HEK293 (cell line): ENCODE measurements at regions not wholly inside any gene's neighbourhood (a gene's known extent, or its start where the extent isn't known, plus 50 kb on each side); places are given as distances from the start of the nearest gene placed in this dataset.

Experiments
- CTCF ChIA-PET: fragments of 350-600 bp; formaldehyde crosslinking; extraction: SDS; loops from one replicate; lab custom pipeline; 2021; ENCODE audit warnings: antibody characterized with exemption; lab: Yijun Ruan, JAX
- POLR2A ChIA-PET: fragments of 300-600 bp; formaldehyde crosslinking; extraction: SDS; loops from one replicate; lab custom pipeline; 2020; ENCODE audit warnings: antibody characterized with exemption, inconsistent platforms; lab: Yijun Ruan, JAX
- H3K27ac ChIP-seq: fragments of 200-500 bp; sonication (Bioruptor generic); 2 replicates; pipeline ENCODE4 v1.5.1; 2014; ENCODE audit warnings: low read depth, low read length, control low read depth, inconsistent platforms; ENCODE audit errors: extremely low read depth
- H3K36me3 ChIP-seq, 2 experiments: fragments of 200-500 bp in 1 of 2; sonication (Bioruptor generic) in 1 of 2; 1 replicate in 1 of 2; 2 replicates in 1 of 2; pipeline ENCODE4 v1.5.1; 2014 to 2017; ENCODE audit warnings: inconsistent platforms in 2 of 2, low read length in 2 of 2; ENCODE audit not compliant: control insufficient read depth in 2 of 2, insufficient read depth in 1 of 2
- H3K4me1 ChIP-seq: fragments of 200-500 bp; sonication (Bioruptor generic); 2 replicates; pipeline ENCODE4 v1.5.1; 2014; ENCODE audit warnings: mild to moderate bottlenecking, low read length, inconsistent platforms; ENCODE audit not compliant: control insufficient read depth, insufficient read depth
- H3K4me3 ChIP-seq: 2 replicates; pipeline ENCODE4 v1.5.1; 2011; ENCODE audit warnings: low read depth, mild to moderate bottlenecking, control low read depth, low read length, moderate library complexity
- H3K9me3 ChIP-seq: fragments of 200-500 bp; sonication (Bioruptor generic); 2 replicates; pipeline ENCODE4 v1.5.1; 2014; ENCODE audit warnings: low read depth, low read length, inconsistent platforms; ENCODE audit not compliant: control insufficient read depth, insufficient read depth
- BCL11B ChIP-seq: fragments of 450-650 bp; formaldehyde crosslinking; IDR thresholded peaks from 2 replicates; pipeline ENCODE4 v1.5.1; 2016; ENCODE audit warnings: low read depth, missing biosample characterization, missing genetic modification characterization
- EGR2 ChIP-seq: fragments of 450-650 bp; formaldehyde crosslinking; IDR thresholded peaks from 2 replicates; pipeline ENCODE4 v1.5.1; 2016; ENCODE audit warnings: low read depth, missing biosample characterization, missing genetic modification characterization
- ELK4 ChIP-seq: IDR thresholded peaks from 2 replicates; pipeline ENCODE4 v1.6.1; 2011; ENCODE audit warnings: mild to moderate bottlenecking, low read depth, low read length, borderline replicate concordance
- GFI1B ChIP-seq: fragments of 450-650 bp; formaldehyde crosslinking; IDR thresholded peaks from 2 replicates; pipeline ENCODE4 v1.5.1; 2016; ENCODE audit warnings: missing biosample characterization, missing genetic modification characterization
- HOXD13 ChIP-seq: sonication (generic); formaldehyde crosslinking; IDR thresholded peaks from 2 replicates; pipeline ENCODE4 v1.8.0; 2022; ENCODE audit warnings: missing genetic modification reagents, borderline replicate concordance
- KLF16 ChIP-seq: fragments of 450-650 bp; formaldehyde crosslinking; IDR thresholded peaks from 2 replicates; pipeline ENCODE4 v1.5.1; 2017; ENCODE audit warnings: missing biosample characterization, missing genetic modification characterization
- MYNN ChIP-seq: fragments of 450-650 bp; formaldehyde crosslinking; IDR thresholded peaks from 2 replicates; pipeline ENCODE4 v1.5.1; 2016; ENCODE audit warnings: missing biosample characterization, missing genetic modification characterization, borderline replicate concordance
- RBAK ChIP-seq: fragments of 450-650 bp; formaldehyde crosslinking; IDR thresholded peaks from 2 replicates; pipeline ENCODE4 v1.5.1; 2016; ENCODE audit warnings: missing biosample characterization, missing genetic modification characterization
- SP7 ChIP-seq: fragments of 450-650 bp; formaldehyde crosslinking; IDR thresholded peaks from 2 replicates; pipeline ENCODE4 v1.5.1; 2016; ENCODE audit warnings: missing biosample characterization, missing genetic modification characterization
- ZBTB1 ChIP-seq: fragments of 450-650 bp; formaldehyde crosslinking; IDR thresholded peaks from 2 replicates; pipeline ENCODE4 v1.5.1; 2016; ENCODE audit warnings: missing biosample characterization, missing genetic modification characterization
- ZNF169 ChIP-seq: fragments of 450-650 bp; formaldehyde crosslinking; IDR thresholded peaks from 2 replicates; pipeline ENCODE4 v1.5.1; 2016; ENCODE audit warnings: missing biosample characterization, missing genetic modification characterization
- ZNF184 ChIP-seq: fragments of 450-650 bp; IDR thresholded peaks from 2 replicates; pipeline ENCODE4 v1.5.1; 2018; ENCODE audit warnings: missing biosample characterization, mild to moderate bottlenecking, missing genetic modification characterization
- ZNF202 ChIP-seq: fragments of 450-650 bp; formaldehyde crosslinking; IDR thresholded peaks from 2 replicates; pipeline ENCODE4 v1.5.1; 2016; ENCODE audit warnings: missing biosample characterization, missing genetic modification characterization, borderline replicate concordance
- ZNF311 ChIP-seq: fragments of 450-650 bp; formaldehyde crosslinking; IDR thresholded peaks from 2 replicates; pipeline ENCODE4 v1.5.1; 2017; ENCODE audit warnings: missing biosample characterization, missing genetic modification characterization, borderline replicate concordance
- ZNF423 ChIP-seq: fragments of 450-650 bp; formaldehyde crosslinking; IDR thresholded peaks from 2 replicates; pipeline ENCODE4 v1.5.1; 2016; ENCODE audit warnings: missing biosample characterization, missing genetic modification characterization
- ZNF501 ChIP-seq: fragments of 450-650 bp; formaldehyde crosslinking; IDR thresholded peaks from 2 replicates; pipeline ENCODE4 v1.5.1; 2016; ENCODE audit warnings: missing biosample characterization, missing genetic modification characterization
- ZNF514 ChIP-seq: fragments of 450-650 bp; formaldehyde crosslinking; IDR thresholded peaks from 2 replicates; pipeline ENCODE4 v1.5.1; 2016; ENCODE audit warnings: missing biosample characterization, missing genetic modification characterization
- ZNF529 ChIP-seq: fragments of 450-650 bp; formaldehyde crosslinking; IDR thresholded peaks from 2 replicates; pipeline ENCODE4 v1.5.1; 2017; ENCODE audit warnings: missing genetic modification characterization, missing biosample characterization; ENCODE audit not compliant: insufficient replicate concordance
- ZNF548 ChIP-seq: fragments of 450-650 bp; formaldehyde crosslinking; IDR thresholded peaks from 2 replicates; pipeline ENCODE4 v1.5.1; 2016; ENCODE audit warnings: missing biosample characterization, missing genetic modification characterization
- ZNF629 ChIP-seq: fragments of 450-650 bp; formaldehyde crosslinking; IDR thresholded peaks from 2 replicates; pipeline ENCODE4 v1.5.1; 2017; ENCODE audit warnings: missing biosample characterization, missing genetic modification characterization
- ZNF660 ChIP-seq: fragments of 450-650 bp; IDR thresholded peaks from 2 replicates; pipeline ENCODE4 v1.5.1; 2018; ENCODE audit warnings: missing biosample characterization, mild to moderate bottlenecking, missing genetic modification characterization
- ZNF670 ChIP-seq: fragments of 450-650 bp; formaldehyde crosslinking; IDR thresholded peaks from 2 replicates; pipeline ENCODE4 v1.5.1; 2016; ENCODE audit warnings: missing biosample characterization, missing genetic modification characterization, low read depth
- ZNF692 ChIP-seq: fragments of 450-650 bp; formaldehyde crosslinking; IDR thresholded peaks from 2 replicates; pipeline ENCODE4 v1.5.1; 2016; ENCODE audit warnings: missing biosample characterization, missing genetic modification characterization
- ZNF76 ChIP-seq: fragments of 450-650 bp; formaldehyde crosslinking; IDR thresholded peaks from 2 replicates; pipeline ENCODE4; 2016; ENCODE audit warnings: low read depth, missing biosample characterization, missing genetic modification characterization, borderline replicate concordance
- ZNF768 ChIP-seq: fragments of 450-650 bp; formaldehyde crosslinking; IDR thresholded peaks from 2 replicates; pipeline ENCODE4 v1.5.1; 2018; ENCODE audit warnings: missing biosample characterization, mild to moderate bottlenecking, missing genetic modification characterization
- ZNF777 ChIP-seq: fragments of 450-650 bp; formaldehyde crosslinking; IDR thresholded peaks from 2 replicates; pipeline ENCODE4 v1.5.1; 2017; ENCODE audit warnings: missing biosample characterization, missing genetic modification characterization, borderline replicate concordance
- ZNF830 ChIP-seq: fragments of 450-650 bp; IDR thresholded peaks from 2 replicates; pipeline ENCODE4 v1.5.0; 2018; ENCODE audit warnings: missing biosample characterization, missing genetic modification characterization, low read depth, mild to moderate bottlenecking, moderate library complexity
- ZSCAN30 ChIP-seq: fragments of 450-650 bp; IDR thresholded peaks from 2 replicates; pipeline ENCODE4 v1.5.1; 2018; ENCODE audit warnings: missing biosample characterization, mild to moderate bottlenecking, missing genetic modification characterization, moderate library complexity
- TF ChIP-seq, protein P1 (sequence below): fragments of 450-650 bp; formaldehyde crosslinking; IDR thresholded peaks from 2 replicates; pipeline ENCODE4 v1.5.1; 2016; ENCODE audit warnings: missing biosample characterization, missing genetic modification characterization
- TF ChIP-seq, protein P2 (sequence below): fragments of 450-650 bp; formaldehyde crosslinking; IDR thresholded peaks from 2 replicates; pipeline ENCODE4 v1.5.1; 2016; ENCODE audit warnings: missing biosample characterization, missing genetic modification characterization

- ChIA-PET POLR2A (no interaction called here), CTCF (no interaction called here)
- Histone ChIP-seq H3K27ac (no peak overlapping the region), H3K9me3 (no peaks in the 10 kb centered on the region), H3K4me1 (no peaks in the 10 kb centered on the region), H3K36me3 (no peaks in the 10 kb centered on the region), H3K4me3 (no peak overlapping the region)
- TF ChIP-seq ELK4 (no peak), ZBTB1 (tag by site-specific recombination) (no peak), ZNF660 (tag by site-specific recombination) (no peak), EGR2 (tag by site-specific recombination) (no peak), BCL11B (tag by site-specific recombination) (no peak), ZNF529 (tag by site-specific recombination) (no peak), ZNF629 (no peak), HOXD13 (CRISPR knock-in tag) (no peak), ZNF423 (no peak), ZNF169 (tag by site-specific recombination) (no peak), ZNF184 (tag by site-specific recombination) (no peak)
- TF ChIP-seq, protein P1, sequence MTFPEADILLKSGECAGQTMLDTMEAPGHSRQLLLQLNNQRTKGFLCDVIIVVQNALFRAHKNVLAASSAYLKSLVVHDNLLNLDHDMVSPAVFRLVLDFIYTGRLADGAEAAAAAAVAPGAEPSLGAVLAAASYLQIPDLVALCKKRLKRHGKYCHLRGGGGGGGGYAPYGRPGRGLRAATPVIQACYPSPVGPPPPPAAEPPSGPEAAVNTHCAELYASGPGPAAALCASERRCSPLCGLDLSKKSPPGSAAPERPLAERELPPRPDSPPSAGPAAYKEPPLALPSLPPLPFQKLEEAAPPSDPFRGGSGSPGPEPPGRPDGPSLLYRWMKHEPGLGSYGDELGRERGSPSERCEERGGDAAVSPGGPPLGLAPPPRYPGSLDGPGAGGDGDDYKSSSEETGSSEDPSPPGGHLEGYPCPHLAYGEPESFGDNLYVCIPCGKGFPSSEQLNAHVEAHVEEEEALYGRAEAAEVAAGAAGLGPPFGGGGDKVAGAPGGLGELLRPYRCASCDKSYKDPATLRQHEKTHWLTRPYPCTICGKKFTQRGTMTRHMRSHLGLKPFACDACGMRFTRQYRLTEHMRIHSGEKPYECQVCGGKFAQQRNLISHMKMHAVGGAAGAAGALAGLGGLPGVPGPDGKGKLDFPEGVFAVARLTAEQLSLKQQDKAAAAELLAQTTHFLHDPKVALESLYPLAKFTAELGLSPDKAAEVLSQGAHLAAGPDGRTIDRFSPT (tag by site-specific recombination) = no peak
- TF ChIP-seq, protein P2, sequence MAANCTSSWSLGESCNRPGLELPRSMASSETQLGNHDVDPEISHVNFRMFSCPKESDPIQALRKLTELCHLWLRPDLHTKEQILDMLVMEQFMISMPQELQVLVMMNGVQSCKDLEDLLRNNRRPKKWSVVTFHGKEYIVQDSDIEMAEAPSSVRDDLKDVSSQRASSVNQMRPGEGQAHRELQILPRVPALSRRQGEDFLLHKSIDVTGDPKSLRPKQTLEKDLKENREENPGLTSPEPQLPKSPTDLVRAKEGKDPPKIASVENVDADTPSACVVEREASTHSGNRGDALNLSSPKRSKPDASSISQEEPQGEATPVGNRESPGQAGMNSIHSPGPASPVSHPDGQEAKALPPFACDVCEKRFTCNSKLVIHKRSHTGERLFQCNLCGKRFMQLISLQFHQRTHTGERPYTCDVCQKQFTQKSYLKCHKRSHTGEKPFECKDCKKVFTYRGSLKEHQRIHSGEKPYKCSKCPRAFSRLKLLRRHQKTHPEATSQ (tag by site-specific recombination) = no peak
Measured at GRCh38 chr5:88542786-88543185, 274.1 kb upstream of the TMEM161B start.

- Histone ChIP-seq H3K36me3 (no peaks in the 10 kb centered on the region), H3K9me3 (no peaks in the 10 kb centered on the region), H3K4me1 (no peaks in the 10 kb centered on the region), H3K4me3 (no peak overlapping the region), H3K27ac (no peak overlapping the region)
- TF ChIP-seq ZNF529 (tag by site-specific recombination) (no peak), ZNF768 (tag by site-specific recombination) (no peak), ZNF670 (tag by site-specific recombination) (no peak), ZNF311 (no peak), GFI1B (tag by site-specific recombination) (no peak), RBAK (tag by site-specific recombination) (no peak), ZNF548 (tag by site-specific recombination) (no peak), ZNF692 (no peak), ZNF202 (tag by site-specific recombination) (no peak), ZNF777 (tag by site-specific recombination) (no peak), KLF16 (no peak), ZNF501 (tag by site-specific recombination) (no peak), ZNF830 (tag by site-specific recombination) (no peak), SP7 (tag by site-specific recombination) (no peak), ZNF514 (tag by site-specific recombination) (no peak), MYNN (tag by site-specific recombination) (no peak), ZNF76 (tag by site-specific recombination) (no peak), ZSCAN30 (no peak)
- ChIA-PET CTCF (no interaction called here), POLR2A (no interaction called here)
Measured at GRCh38 chr5:88540471-88541115, 271.9 kb upstream of the TMEM161B start.
